ENCODE measurements at regions not wholly inside any gene's neighbourhood (a gene's known extent, or its start where the extent isn't known, plus 50 kb on each side); places are given as distances from the start of the nearest gene placed in this dataset.

DNA sequence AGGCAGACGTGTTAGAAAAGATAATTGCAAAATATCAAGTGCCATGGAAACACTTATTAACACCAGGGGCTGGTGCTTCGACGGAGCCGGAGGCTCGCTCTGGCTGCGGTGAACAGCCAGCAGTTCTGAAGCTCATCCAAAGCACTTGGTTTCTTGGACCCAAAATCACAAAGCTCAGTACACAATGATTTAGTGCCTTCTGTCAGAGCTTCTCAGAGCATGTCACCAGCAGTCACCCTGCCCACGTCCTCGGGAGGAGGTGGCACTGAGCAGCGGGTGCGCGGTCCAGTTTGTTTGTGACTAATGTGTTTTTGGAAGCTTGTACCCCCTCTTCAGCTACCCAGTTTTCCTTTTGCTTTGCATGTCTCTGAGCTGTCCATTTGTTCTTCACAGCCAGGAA, 58.7 kb upstream of the KIRREL3 start:
- ATAC-seq (no peak), DNase-seq (ENCODE audit: low spot score) (no peak)
- H3K4me1 Mint-ChIP-seq = peaks cover 20% of the 10 kb centered on the region
- POLR2A ChIA-PET = no interaction called here
- H3K27me3 Mint-ChIP-seq (ENCODE audit: low read depth) = no peaks in the 10 kb centered on the region; the same call in 1 of the 2 replicates
- CTCF ChIA-PET = interaction anchor here (1.1 to 1.3 kb wide), 2 partner anchors 56 to 286 kb away, joined by 3 read pairs; no protein-coding TSS in a partner anchor
- no peak overlapping the region for H3K27ac Mint-ChIP-seq
- TF ChIP-seq ZNF512 (CRISPR knock-in tag; IDR thresholded peaks at IDR 0.05; ENCODE audit: borderline replicate concordance) (no peak), NR2C2 (CRISPR knock-in tag; IDR thresholded peaks at IDR 0.05) (no peak), ZNF219 (CRISPR knock-in tag; IDR thresholded peaks at IDR 0.05; ENCODE audit: borderline replicate concordance) (no peak), CREM (CRISPR knock-in tag; IDR thresholded peaks at IDR 0.05) (no peak), ZNF317 (CRISPR knock-in tag; IDR thresholded peaks at IDR 0.05; ENCODE audit: borderline replicate concordance, low read depth) (no peak), SP1 (CRISPR knock-in tag; conservative IDR thresholded peaks at IDR 0.05) (no peak), AFF4 (CRISPR knock-in tag; IDR thresholded peaks at IDR 0.05; ENCODE audit: borderline replicate concordance) (no peak), RORB (CRISPR knock-in tag; IDR thresholded peaks at IDR 0.05) (no peak)
- TF ChIP-seq, protein P1, sequence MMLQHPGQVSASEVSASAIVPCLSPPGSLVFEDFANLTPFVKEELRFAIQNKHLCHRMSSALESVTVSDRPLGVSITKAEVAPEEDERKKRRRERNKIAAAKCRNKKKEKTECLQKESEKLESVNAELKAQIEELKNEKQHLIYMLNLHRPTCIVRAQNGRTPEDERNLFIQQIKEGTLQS (CRISPR knock-in tag; conservative IDR thresholded peaks at IDR 0.05) = no peak
- TF ChIP-seq, protein P2, sequence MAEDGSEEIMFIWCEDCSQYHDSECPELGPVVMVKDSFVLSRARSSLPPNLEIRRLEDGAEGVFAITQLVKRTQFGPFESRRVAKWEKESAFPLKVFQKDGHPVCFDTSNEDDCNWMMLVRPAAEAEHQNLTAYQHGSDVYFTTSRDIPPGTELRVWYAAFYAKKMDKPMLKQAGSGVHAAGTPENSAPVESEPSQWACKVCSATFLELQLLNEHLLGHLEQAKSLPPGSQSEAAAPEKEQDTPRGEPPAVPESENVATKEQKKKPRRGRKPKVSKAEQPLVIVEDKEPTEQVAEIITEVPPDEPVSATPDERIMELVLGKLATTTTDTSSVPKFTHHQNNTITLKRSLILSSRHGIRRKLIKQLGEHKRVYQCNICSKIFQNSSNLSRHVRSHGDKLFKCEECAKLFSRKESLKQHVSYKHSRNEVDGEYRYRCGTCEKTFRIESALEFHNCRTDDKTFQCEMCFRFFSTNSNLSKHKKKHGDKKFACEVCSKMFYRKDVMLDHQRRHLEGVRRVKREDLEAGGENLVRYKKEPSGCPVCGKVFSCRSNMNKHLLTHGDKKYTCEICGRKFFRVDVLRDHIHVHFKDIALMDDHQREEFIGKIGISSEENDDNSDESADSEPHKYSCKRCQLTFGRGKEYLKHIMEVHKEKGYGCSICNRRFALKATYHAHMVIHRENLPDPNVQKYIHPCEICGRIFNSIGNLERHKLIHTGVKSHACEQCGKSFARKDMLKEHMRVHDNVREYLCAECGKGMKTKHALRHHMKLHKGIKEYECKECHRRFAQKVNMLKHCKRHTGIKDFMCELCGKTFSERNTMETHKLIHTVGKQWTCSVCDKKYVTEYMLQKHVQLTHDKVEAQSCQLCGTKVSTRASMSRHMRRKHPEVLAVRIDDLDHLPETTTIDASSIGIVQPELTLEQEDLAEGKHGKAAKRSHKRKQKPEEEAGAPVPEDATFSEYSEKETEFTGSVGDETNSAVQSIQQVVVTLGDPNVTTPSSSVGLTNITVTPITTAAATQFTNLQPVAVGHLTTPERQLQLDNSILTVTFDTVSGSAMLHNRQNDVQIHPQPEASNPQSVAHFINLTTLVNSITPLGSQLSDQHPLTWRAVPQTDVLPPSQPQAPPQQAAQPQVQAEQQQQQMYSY (CRISPR knock-in tag; IDR thresholded peaks at IDR 0.05) = no peak
- TF ChIP-seq, protein P3, sequence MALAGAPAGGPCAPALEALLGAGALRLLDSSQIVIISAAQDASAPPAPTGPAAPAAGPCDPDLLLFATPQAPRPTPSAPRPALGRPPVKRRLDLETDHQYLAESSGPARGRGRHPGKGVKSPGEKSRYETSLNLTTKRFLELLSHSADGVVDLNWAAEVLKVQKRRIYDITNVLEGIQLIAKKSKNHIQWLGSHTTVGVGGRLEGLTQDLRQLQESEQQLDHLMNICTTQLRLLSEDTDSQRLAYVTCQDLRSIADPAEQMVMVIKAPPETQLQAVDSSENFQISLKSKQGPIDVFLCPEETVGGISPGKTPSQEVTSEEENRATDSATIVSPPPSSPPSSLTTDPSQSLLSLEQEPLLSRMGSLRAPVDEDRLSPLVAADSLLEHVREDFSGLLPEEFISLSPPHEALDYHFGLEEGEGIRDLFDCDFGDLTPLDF (CRISPR knock-in tag; IDR thresholded peaks at IDR 0.05) = no peak
- TF ChIP-seq, protein P4, sequence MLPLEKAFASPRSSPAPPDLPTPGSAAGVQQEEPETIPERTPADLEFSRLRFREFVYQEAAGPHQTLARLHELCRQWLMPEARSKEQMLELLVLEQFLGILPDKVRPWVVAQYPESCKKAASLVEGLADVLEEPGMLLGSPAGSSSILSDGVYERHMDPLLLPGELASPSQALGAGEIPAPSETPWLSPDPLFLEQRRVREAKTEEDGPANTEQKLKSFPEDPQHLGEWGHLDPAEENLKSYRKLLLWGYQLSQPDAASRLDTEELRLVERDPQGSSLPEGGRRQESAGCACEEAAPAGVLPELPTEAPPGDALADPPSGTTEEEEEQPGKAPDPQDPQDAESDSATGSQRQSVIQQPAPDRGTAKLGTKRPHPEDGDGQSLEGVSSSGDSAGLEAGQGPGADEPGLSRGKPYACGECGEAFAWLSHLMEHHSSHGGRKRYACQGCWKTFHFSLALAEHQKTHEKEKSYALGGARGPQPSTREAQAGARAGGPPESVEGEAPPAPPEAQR (CRISPR knock-in tag; IDR thresholded peaks at IDR 0.05) = no peak
- TF ChIP-seq, protein P5, sequence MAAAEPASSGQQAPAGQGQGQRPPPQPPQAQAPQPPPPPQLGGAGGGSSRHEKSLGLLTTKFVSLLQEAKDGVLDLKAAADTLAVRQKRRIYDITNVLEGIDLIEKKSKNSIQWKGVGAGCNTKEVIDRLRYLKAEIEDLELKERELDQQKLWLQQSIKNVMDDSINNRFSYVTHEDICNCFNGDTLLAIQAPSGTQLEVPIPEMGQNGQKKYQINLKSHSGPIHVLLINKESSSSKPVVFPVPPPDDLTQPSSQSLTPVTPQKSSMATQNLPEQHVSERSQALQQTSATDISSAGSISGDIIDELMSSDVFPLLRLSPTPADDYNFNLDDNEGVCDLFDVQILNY (CRISPR knock-in tag; IDR thresholded peaks at IDR 0.05) = no peak
- no peaks in the 10 kb centered on the region for H3K36me3 Mint-ChIP-seq
- H3K4me3 Mint-ChIP-seq = no peak overlapping the region
- peaks cover 6% of the 10 kb centered on the region for H3K9me3 Mint-ChIP-seq

Data from WTC11 (cell line).